Stimulated activated CD8-positive, alpha-beta memory T cell treated with anti-CD3 and anti-CD28 coated beads, Interleukin-15, amount 100 ng/mL, for 4 hours (primary cell): ENCODE measurements at regions not wholly inside any gene's neighbourhood (a gene's known extent, or its start where the extent isn't known, plus 50 kb on each side); places are given as distances from the start of the nearest gene placed in this dataset.

Experiments used
- DNase-seq, 2 donors: peaks; one replicate each; pipeline ENCODE4 v3.0.0-alpha.2; 2020; ENCODE audit warnings: low read depth in 2 of 2

GRCh38 chr12:47560415-47560814 is 145.4 kb downstream of the RPAP3 start:
- DNase-seq: no peak

GRCh38 chr12:47558625-47559345 is 147.0 kb downstream of the RPAP3 start:
- DNase-seq: no peak

- DNase-seq: no peak
Observed at GRCh38 chr12:47557386-47557785, 148.4 kb downstream of the RPAP3 start.

DNA sequence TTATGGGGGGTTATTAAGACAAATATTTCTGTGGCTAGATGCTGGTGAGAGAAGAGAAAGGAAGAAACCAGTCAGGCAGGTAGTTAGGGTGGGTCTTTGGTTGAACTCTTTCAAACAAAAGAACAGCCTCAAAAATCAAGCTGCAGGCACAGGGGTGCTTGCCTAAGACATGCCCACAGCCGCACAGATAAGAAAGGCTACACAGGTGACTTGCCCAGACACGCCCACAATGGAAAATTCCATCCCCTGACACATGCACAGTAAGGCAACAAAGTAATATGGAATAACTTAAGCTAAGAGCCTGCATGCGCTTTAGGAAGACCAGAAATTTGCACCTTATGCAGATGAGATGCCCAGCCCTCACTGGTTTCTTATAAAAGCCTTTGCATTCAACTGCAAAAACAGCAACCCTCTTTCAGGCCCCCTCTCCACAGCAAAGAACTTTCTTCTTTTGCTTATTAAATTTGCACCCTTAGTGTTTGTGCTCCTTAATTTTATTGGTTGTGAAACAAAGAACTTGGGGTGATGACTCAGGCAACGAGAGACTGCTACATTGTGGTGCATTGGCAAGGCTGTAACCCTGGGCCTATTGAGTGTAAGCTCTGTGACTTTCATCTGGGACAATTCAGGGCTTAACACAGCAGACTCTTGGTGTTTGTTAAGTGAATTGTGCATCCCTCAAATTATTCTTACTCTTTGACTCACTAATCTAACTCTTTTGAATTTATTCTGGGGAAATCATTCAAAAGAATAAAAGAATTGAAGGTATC is 149.4 kb downstream of the RPAP3 start:
- DNase-seq: no peak

DNA sequence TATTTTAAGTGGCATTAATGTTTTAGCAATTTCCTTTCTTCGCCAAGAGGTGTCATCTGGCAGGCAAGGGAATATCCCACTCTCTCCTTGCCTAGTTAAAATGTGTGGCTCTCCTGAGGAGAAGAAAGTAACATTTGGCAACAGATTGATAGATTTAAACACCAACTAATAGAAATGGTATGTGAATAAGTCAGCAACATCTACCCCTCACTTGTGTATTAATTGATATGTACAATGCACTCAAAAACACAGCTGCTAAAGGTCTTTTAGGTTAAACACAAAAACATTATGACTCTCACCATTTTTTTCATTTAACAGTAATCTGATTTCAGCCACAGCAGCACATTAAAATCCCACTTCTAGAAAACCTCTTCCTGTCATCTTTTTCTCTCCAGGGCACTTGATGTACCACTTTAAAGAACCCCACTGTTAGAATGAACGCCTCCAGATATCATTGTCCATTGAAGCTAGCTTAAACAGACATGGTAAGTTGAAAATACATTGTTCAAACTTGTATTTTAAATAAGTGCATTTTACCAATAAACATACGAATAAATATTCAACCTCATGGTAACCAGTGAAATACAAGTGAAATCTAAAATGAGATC is 151.7 kb downstream of the RPAP3 start:
- DNase-seq: no peak

- DNase-seq: no peak
Observed at GRCh38 chr12:47553266-47553665, 152.6 kb downstream of the RPAP3 start.

GRCh38 chr12:47551426-47551851 is 154.4 kb downstream of the RPAP3 start:
- no peak for DNase-seq

GRCh38 chr12:47549258-47549657 is 156.6 kb downstream of the RPAP3 start:
- no peak for DNase-seq

GRCh38 chr12:47548401-47548800 is 157.4 kb downstream of the RPAP3 start:
- DNase-seq: no peak

GRCh38 chr12:47547077-47547476 is 158.8 kb downstream of the RPAP3 start:
- no peak for DNase-seq

- no peak for DNase-seq
Observed at GRCh38 chr12:47545938-47546609, 159.8 kb downstream of the RPAP3 start.

DNA sequence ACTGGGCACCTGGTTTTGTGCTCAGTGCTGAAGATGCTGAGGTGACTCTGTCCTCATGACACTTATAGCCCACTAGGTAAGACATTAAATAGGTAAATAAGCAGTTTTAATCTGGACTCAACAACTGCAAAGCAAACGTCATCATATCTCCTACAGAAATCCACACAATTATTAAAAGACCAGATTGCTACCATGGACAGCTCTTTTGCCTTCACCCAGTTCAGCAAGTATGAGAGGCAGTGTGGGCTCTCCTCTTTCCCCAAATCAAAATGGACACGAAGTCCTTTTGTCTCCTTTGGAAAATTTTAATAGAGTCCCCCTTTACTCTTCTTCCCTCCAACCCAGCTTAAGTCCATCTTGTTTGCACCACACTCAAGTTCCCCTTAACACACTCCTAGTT is 171.1 kb downstream of the RPAP3 start:
- DNase-seq: no peak

DNA sequence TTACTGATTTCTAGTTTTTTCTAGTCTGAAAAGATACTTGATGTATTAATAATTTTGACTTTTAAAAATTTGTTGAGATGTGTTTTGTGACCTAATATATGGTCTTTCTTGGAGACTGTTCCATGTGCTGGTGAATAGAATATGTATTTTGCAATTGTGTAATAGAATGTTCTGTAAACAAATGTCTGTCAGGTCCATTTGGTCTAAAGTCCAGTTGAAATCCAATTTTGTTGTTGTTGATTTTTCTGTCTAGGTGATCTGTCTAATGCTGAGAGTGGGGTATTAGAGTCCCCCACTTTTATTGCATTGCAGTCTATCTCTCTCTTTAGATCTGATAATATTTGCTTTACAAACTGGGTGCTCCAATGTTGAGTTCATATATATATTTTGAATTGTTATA is 175.8 kb downstream of the RPAP3 start:
- DNase-seq: no peak

DNA sequence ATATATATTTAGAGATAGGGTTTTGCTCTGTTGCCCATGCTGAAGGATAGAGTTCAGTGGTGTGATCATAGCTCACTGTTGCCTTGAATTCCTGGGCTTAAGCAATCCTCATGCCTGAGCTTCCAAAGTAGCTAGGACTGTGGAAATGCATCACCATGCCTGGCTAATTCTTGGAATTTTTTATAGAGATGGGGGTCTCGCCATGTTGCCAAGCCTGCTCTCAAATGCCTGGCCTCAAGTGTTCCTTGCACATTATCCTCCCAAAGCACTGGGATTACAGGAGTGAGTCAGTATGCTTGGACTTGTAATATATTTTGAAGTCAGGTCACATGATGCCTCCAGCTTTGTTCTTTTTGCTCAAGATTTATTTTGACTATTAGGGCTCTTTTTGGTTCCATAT is 178.0 kb downstream of the RPAP3 start:
- DNase-seq: no peak

- no peak for DNase-seq
Observed at GRCh38 chr12:47520029-47520428, 185.8 kb downstream of the RPAP3 start.

- no peak for DNase-seq
Observed at GRCh38 chr12:47517122-47517521, 188.7 kb downstream of the RPAP3 start.

DNA sequence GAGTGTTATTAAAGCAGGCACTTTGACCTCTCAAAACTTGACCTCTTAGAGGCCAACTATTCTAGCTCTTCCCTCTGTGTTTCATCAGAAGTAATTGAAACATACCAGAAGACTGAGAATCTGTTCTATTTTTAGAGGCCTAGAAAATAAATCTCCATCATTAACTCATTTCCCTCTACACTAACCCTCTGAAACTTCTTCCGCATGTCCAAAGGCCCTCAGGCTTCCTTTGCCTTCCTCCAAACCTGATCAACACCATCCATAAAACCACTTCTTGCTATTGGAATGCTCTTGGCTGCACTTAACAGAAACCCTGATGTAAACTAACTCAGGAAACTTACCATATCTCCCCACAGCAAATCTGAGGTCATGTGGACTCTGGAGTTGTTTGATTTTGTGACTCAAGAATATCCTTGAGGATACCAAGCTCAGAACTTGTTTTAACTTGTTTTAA is 196.4 kb downstream of the RPAP3 start:
- DNase-seq: no peak

DNA sequence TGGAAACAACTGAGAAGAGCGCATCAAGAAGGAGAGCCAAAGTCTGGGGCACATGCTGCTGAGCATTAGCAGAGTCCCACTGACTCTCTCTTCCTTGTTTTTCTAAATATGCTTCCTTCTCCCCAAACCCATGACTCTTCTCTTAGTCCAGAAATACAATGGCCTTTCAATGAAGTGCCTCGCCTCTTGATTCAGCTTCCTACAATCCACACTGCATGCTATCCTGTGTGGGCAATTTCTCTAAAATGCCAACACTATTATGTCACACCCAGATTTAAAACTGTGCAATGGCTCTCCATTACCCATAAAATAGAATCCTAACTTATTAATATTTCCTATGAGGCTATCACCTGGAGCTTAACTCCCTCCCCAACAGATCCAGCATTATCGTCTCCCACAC is 198.6 kb downstream of the RPAP3 start:
- DNase-seq: no peak

DNA sequence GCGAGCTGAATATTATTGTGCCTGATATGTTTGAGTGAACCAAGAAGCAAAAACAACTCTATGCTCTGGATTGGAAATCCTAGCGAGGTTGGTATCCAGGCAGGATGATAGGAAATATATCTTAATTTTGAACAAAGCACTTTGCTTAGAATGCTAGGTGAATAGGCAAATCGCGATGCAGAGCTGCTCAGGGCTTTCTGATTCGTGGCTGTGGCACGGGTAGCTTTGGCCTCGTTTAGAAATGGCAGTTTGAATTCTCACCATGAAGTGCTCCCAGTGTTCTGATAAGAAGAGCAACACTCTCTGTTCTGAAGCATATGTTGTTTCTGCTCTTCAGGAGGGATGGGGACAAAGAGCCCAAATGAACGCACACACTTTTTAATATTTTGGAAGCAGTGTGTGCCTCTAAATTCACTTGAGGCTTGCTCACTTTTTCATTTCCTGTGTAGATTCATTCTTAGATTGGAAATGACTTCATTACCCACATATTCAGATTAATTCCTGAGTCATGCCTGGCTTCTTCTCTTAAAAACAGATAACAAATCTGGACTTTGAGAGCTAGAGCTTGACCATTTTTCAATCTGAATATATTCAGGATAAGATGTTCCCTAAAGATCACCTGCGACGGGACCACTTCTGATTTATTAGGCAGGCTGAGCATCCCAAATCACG is 200.9 kb downstream of the RPAP3 start:
- no peak for DNase-seq

DNA sequence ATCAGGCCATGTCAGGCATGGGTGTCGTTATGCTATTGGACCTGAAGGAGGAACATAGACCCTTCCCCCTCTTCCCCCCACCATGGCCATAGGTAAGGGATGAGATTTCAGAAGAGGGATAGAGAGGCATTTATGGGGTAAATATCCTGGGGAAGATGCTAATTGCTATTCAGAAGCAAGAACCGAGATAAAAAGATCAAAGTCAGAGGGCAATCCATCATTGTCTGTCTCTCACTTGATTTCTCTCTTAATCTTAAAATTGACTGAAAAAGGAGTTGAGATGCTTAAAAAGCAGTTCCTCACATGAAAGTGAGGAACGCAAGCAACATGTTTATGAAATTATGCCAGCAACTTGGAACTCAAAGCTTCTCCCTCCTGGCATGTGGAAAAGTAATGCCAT is 212.0 kb downstream of the RPAP3 start:
- no peak for DNase-seq

GRCh38 chr12:47491516-47492305 is 214.1 kb downstream of the RPAP3 start:
- DNase-seq: no peak
